GM18867 (cell line): ENCODE measurements at regions not wholly inside any gene's neighbourhood (a gene's known extent, or its start where the extent isn't known, plus 50 kb on each side); places are given as distances from the start of the nearest gene placed in this dataset.

Experiments used
- ATAC-seq: cut with Tn5 transposase; IDR thresholded peaks from one replicate; pipeline ENCODE4 v1.9.1; 2021; ENCODE audit warnings: mild to moderate bottlenecking, moderate library complexity; ENCODE audit not compliant: unreplicated experiment

- ATAC-seq: no peak
Observed at GRCh38 chr13:34757441-34757840, 184.6 kb upstream of the NBEA start.

GRCh38 chr13:34758628-34759027, 183.4 kb upstream of the NBEA start:
- no peak for ATAC-seq

- no peak for ATAC-seq
Observed at GRCh38 chr13:34762312-34762711, 179.8 kb upstream of the NBEA start.

- no peak for ATAC-seq
Observed at GRCh38 chr13:34764246-34764645, 177.8 kb upstream of the NBEA start.

GRCh38 chr13:34765446-34766180, 176.5 kb upstream of the NBEA start:
- no peak for ATAC-seq

GRCh38 chr13:34767778-34768177, 174.3 kb upstream of the NBEA start:
- ATAC-seq: peak; percentile 76

- ATAC-seq: no peak
Observed at GRCh38 chr13:34772206-34772605, 169.9 kb upstream of the NBEA start.

GRCh38 chr13:34772881-34773280, 169.2 kb upstream of the NBEA start:
- no peak for ATAC-seq

- no peak for ATAC-seq
Observed at GRCh38 chr13:34776390-34776981, 165.6 kb upstream of the NBEA start.

GRCh38 chr13:34777089-34777913, 164.8 kb upstream of the NBEA start:
- no peak for ATAC-seq

GRCh38 chr13:34777914-34778303, 164.2 kb upstream of the NBEA start:
- ATAC-seq: no peak

- ATAC-seq: no peak
Observed at GRCh38 chr13:34779171-34779570, 162.9 kb upstream of the NBEA start.

- no peak for ATAC-seq
Observed at GRCh38 chr13:34793301-34793700, 148.8 kb upstream of the NBEA start.

GRCh38 chr13:34803756-34804155, 138.3 kb upstream of the NBEA start:
- no peak for ATAC-seq

- ATAC-seq: no peak
Observed at GRCh38 chr13:34805347-34805746, 136.7 kb upstream of the NBEA start.

- peak; percentile 97 for ATAC-seq
Observed at GRCh38 chr13:34808649-34809048, 133.4 kb upstream of the NBEA start.

- ATAC-seq: no peak
Observed at GRCh38 chr13:34810996-34811395, 131.1 kb upstream of the NBEA start.

GRCh38 chr13:34815526-34815925, 126.5 kb upstream of the NBEA start:
- ATAC-seq: no peak

- ATAC-seq: no peak
Observed at GRCh38 chr13:34816245-34816884, 125.7 kb upstream of the NBEA start.

GRCh38 chr13:34816908-34817665, 125.0 kb upstream of the NBEA start:
- no peak for ATAC-seq

GRCh38 chr13:34822650-34823049, 119.4 kb upstream of the NBEA start:
- ATAC-seq: no peak
